ENCODE measurements at regions not wholly inside any gene's neighbourhood (a gene's known extent, or its start where the extent isn't known, plus 50 kb on each side); places are given as distances from the start of the nearest gene placed in this dataset.

DNA sequence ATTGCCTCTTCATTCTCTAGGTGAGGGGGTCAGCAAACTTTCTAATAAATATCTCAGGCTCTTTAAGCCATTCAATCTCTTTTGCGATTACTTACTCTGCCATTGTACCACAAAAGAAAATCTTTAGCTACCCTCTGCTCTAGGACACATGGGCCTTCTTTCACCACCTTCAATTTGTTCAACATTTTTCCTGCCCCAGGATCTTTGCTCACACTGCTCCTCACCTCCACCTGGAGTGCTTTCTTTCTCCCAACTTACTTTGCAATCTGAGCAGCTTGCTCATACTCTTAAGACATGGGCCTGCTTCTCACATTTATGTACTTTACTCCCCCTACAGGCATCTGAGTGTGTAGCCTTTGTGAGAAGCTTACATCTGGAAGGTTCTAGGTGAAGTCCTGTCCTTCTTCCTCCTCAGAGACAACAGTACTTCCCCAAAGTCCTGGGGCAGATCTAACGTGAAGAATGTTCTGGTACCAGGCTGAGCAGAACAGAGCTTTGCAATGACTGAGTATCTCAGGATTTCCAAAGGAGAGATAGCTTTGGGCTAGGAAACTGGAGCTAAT lies 55.0 kb upstream of the PRDM5 start:
- DNase-seq (ENCODE audit: extremely low read depth in 1 of 11, low read depth in 9 of 11, low spot score in 4 of 11), result peak in 1 of 11 donors; percentile 7

DNA sequence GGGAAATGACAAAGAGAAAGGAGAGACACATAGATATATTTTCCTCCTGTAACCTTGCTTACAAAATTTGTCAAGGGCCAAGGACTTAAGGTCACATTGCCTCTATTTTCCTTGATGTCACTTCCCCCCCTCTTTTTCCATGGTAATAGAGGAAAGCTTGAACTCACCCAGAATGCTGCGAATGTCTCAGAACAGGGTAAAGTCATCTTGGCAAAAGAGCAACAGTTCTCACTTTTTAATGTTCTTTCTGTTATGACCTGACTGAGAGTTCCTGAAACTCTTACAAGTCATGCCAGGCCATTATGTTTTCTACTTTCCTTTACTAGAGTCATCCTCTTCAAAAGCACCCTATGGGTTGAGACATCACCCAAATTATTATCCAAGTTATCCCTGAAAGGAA lies 50.7 kb upstream of the PRDM5 start:
- DNase-seq (ENCODE audit: extremely low read depth in 1 of 11, low read depth in 9 of 11, low spot score in 4 of 11), result no peak

Data from renal cortex interstitium (tissue), 11 donors.